ENCODE measurements at regions not wholly inside any gene's neighbourhood (a gene's known extent, or its start where the extent isn't known, plus 50 kb on each side); places are given as distances from the start of the nearest gene placed in this dataset.

- TF ChIP-seq EP300 (IDR thresholded peaks at IDR 0.05) (no peak), POLR2A (IDR thresholded peaks at IDR 0.05) (no peak), CTCF (IDR thresholded peaks at IDR 0.05) (no peak)
Measured at GRCh38 chr13:64029343-64030093, 2613.9 kb upstream of the PCDH20 start.
